ENCODE measurements at regions not wholly inside any gene's neighbourhood (a gene's known extent, or its start where the extent isn't known, plus 50 kb on each side); places are given as distances from the start of the nearest gene placed in this dataset.

DNA sequence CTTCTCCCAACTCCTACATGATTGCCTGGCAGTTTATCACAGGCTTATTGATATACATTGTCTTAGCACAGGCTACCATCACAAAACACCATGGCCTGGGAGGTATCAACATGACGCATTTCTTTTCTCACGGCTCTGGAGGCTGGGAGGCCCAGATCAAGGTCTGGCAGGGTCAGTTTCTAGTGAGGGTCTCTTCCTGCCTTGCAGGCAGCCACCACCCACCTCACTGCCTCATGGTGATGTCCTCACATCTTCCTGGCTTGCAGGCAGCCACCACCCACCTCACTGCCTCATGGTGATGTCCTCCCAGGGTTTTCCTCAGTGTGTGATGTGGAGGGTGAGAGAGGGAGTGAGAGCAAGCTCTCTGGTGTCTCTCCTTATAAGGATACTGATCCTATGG, 599.3 kb upstream of the MKI67 start:
- DNase-seq, result no peak

DNA sequence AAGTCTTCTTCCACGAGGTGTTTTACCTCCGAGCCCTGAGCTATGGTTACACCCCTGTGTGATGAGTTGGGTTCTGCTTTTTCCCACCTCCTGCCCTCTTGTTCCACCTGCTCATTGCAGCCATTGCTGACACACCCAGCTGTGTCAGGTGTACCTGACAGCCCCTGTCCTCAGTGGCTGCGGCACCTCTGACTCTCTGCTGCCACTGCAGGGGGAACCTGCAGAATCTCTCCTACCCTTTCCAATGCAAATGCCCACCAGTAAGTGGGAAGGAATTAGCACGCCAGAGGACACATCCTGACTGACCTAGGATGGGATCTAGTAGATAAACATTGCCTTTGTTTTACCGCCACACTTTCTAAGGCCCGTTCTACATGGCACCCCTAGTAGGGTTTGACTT, 600.9 kb upstream of the MKI67 start:
- DNase-seq, result no peak

DNA sequence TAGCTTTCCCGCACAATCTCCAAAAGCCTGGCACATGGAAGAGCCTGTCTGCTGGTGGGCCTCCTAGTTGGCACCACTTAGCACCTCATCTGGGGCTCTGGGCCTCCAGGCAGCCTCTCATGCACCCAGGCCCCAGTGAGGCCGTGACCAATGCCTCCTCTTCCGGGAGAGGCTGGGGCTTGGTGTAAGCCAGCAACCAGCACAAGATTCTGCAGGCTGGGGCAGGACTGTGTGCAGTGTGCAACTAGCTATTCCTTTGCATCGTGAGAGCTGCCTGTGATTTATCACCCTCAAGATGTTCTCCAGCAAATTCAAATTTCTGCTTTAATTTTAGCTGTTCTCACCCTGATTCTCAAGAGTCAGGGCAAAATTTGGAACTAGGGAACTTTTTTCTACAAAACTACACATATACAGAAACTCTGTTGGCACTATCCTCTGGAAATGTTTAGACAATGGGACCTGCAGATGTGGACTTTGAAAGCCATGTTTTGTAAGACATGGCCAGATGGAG, 603.7 kb upstream of the MKI67 start:
- no peak for DNase-seq

DNA sequence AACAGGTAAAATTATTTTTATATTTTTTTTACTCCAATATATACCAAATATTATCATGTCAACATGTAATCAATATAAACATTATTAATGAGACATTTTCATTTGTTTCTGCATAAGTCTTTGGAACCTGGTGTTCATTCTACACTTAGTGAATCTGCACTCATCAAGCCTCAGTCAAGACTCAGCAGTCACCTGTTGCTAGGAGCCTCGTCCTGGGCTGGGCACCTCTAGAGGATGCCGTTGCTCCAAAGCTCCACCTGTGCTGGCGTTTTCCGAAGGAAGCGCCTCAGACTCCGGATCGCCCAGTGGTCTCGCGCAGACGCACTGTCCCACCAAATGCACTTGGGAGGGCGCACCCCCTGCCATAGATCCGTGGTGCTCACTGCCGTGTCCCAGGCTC, 604.7 kb upstream of the MKI67 start:
- no peak for DNase-seq

DNA sequence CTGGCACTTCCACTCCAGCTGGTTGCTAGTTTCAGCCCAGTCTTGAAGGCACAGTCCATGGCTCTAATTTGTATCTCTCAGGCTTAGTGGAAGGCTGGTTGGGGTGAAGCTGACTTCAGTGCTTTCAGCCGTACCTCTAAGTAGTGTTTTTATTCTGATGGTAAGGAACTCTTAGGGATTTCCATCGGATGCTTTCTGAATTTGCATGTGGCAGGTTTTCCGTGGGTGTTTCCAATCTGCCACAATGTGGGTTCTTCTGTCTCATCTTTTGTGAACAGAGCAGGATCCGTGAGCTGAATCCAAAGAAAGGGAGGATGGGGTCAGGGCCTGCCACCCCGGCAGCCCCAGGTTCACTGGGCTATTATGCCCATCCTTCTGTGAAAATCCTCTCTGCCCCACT, 607.9 kb upstream of the MKI67 start:
- no peak for DNase-seq

DNA sequence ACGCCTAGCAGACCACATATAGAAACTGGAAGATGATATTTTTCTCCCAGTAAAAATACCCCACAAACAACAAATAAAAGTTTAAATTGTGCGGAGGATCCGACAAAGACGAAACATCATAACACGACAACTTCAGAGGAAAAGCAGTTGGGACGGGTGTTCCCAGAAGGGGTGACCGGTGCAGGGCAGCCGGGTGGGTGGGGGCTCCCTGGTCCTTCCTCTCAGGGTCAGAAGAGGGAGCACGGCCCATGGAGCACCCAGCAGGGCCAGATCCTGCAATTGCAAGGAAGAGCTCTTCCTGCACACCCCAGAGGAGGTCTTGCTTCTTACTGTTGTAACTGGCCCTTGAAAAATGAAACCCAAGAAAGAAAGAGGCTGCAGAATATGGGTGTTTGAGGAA, 608.5 kb upstream of the MKI67 start:
- no peak for DNase-seq

DNA sequence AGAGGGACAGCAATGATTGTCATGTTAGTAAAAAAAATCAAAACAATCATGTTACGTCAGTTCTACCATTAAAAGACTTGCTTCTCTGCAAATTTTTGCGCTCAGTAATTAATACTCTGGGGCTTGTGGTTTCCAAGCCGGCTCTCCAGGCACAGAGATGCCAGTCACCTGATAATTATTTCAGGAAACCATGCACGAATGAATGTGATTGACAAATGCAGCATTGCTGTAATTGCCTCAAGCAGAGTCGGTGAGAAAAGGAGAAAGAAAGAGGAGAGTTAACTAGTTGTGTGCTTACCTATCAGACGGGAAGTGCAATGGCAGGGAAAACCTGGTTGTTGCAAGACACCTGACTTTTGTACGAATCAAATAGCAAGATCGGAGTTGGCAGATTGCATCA, 609.8 kb upstream of the MKI67 start:
- no peak for DNase-seq

DNA sequence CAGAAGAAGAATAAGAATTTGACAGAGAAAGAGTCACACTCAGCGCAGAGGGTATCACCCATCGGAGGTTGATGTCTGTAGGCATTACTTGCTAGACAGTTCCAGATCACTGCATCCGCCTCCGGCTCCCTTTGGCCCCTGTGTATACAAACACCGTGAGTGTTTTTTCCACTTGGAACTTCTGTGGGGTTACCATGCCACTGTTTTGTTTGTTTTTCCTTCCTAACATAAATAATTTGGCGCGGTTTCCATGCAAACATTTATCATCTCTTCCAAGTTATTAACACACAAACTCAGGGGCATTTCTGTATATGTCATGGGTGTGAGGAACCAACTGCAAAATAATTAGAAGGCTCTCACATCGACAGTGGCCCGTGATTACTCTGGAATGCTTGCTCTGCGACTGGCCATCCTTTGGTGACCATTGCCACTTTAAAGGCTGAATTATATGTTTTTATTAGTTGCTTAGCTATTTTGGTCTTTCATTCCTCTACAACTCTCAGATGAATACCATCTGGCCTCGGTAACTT, 612.2 kb upstream of the MKI67 start:
- DNase-seq, result no peak

DNA sequence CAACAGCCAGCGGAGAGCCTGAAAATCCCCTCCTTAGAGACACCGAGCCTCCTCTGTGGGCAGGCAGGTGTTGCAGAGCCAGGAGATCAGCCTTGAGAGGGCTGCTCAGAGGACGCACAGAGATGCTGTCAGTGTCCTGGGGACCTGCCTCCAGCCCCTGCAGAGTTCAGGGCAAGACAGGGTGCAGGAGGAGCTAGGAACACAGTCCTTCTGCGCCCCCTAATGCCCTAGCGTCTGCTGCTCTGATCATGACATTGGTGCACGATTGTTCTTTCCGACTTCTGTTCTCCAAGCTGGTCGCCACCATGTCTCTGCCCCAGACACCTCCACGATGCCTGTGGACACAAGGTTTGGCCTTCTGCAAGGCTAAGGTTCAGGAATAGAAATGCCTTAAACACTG, 613.7 kb upstream of the MKI67 start:
- no peak for DNase-seq

DNA sequence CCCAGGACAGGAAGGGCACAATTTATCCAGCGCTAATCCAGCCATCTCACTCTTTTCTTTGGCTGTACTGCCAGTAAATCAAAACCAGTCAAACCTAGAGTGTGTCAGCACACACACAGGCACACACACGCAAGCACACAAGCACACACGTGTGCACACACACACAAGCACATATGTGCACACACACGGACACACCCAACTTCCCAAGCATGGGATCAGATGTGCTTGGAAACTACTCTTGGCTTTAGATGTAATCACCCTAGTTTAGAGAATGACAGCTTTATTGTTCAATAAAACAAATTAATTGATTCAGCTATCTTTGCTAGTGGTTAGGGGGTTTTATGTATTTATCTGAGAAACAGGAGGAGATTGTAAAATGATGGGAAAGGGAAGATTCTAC, 615.0 kb upstream of the MKI67 start:
- no peak for DNase-seq

DNA sequence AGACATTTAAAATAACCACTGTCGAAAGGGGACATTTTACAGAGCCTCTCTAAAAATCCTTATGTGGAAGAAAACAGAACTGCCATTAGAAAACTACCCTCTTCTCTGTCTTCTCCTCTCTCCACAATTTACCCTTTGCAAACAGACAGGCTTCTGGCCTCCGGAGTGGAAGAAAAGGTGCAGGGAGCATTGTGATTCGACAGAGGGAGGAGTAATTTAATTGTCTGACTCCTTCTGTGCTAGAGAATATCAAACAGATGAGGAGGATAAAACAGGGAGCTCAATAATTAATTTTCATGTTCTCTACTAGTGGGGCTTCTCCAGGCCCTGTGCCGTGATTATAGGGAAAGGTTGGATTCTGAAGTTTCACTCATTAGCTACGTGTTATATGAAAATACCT, 615.5 kb upstream of the MKI67 start:
- DNase-seq, result no peak

DNA sequence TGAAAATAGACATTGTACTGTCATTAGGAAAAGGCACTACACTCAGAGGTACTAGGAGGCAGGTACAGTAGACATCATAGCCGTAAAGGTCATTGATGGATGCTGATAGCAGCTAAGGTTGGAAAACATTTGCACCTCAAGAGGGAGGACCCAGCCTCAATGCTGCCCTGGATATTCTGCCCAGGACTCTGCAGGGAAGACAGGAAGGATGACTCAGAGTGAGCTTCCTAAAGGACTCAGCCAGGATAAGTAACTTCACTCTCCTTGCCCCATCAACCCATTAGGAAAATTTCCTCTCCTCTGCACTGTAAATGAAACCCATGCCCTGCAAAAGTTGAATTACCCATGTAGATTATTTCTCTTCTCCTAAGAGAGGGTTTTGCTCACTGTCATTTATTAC, 617.9 kb upstream of the MKI67 start:
- no peak for DNase-seq

DNA sequence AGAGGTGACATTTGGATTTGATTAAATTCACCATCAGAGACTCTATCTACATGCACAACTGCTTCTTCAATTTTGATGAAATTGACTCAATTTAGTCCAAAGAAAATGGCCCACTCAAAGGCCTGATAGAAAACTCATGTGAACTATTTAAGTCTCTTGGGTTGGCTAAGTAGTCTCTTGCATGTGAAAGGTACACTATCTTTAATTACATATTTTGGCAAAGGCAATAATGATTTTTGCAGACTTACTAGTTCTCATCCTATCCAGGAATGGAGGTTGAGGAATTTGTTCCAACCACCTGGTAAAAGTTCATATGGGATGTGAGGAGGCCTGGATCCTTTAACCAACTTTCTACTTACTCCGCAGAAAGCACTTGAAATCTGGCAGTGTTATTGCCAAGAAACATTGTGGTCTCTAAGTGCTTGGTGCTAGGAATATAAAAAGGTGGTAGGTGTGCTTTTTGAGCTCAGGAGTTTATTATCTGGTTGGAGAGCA, 618.6 kb upstream of the MKI67 start:
- DNase-seq, result no peak

DNA sequence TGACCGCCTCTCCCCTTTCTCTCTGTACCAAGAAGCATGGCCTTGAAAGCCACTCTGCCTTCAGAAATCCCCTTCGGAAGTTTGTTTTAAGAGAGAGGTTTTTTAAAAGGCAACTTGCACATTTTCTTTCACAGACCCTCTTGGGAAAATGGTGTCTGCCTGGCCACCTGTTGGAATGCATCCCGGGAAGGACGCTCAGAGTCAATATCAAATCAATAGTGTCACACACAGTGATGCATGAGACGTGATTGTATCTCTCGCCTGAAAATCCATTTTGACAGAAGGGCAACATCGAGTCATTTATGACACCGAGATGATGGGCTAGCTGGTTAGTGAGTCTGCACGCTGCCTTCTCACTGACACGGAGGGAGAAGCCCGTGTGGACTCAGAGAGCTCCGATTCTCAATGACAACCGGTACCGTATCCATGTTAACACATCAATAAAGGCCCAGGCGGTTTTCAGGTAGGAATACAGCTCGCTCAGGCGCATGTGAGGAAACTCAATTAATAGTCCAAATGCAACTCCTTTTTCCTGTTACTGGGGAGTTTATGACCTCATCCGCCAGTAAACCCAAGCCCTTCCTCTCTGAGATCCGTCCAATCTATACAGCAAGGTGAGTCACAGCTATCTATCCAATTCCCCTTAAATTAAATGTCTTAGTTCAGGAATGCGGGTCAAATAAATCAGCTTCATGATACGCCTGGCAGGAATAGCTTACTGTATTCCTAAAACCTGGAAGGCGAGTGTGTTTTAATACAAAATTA, 621.5 kb upstream of the MKI67 start:
- no peak for DNase-seq

DNA sequence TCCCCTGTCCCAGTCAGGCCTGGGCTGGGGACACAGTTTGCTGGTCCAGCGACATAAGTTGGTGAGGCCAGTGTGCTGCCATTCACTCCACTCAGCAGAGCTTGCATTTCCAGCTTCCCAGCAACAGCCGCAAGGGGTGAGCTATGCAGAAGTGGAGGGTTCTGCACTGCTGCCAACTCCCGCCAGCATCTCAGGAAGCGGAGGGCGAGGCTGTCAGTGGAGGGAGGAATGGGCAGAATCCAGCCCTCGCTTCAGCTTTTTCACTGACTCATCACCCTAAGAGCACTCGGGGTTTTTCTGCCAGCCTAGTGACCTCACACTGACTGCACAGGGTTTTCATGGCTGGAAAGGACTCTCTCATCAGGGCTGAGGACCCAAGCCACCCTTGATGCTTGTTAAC, 625.1 kb upstream of the MKI67 start:
- DNase-seq, result peak; percentile 20

DNA sequence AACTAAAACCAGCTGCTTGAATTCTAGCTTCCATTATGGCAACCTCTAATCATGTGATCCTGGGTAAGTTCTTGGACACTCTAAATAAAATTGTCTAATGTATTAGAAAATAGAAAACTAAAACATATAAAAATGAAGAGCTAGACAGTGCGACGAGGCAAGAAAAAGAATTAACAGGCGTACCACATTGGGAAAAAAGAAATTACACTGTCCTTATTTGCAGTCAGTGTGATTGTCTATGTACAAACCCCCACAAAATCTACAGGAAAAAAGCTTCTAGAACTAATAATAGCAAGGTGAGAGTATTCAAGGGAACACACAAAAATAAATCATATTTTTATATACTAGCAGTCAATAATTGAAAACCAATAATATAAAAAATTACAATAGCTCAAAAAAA, 625.6 kb upstream of the MKI67 start:
- no peak for DNase-seq

DNA sequence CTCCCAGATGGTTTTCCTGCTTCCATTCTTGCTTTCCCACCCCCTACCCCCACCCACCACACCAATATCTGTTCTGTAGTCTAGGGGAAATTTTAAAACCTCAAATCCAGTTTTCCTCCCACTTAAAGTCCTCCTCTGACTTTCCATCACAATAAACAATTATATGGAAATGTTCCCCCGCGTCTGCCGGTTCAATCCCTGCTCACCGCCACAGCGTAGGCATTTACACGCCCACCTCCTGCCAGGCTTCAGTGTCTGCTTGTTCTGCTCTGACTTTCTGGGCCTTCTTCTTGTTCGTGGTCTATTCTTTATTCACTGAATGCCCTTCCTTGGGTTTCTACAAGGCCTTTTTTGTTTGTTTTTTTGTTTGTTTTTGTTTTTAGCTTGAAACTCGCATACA, 633.0 kb upstream of the MKI67 start:
- DNase-seq, result no peak

DNA sequence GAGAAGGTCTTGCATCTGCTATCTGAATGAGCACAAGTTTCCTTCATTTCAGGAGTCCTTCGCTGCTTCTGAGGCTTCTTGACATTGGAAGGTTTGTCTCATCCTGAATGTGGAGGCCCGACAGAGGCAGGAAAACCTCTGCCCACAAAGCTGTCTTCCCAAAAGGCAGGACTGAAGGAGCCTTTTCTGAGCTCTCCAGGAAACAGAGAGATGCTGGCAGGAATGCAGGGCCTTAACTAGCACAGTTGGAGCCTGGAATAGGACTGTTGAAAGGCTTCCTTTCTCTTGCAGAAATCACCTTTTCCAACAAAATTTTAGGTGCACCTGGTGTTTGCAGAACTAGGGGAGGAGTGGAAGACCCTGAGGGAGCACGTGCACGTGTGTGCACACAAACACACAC, 637.4 kb upstream of the MKI67 start:
- DNase-seq, result no peak

DNA sequence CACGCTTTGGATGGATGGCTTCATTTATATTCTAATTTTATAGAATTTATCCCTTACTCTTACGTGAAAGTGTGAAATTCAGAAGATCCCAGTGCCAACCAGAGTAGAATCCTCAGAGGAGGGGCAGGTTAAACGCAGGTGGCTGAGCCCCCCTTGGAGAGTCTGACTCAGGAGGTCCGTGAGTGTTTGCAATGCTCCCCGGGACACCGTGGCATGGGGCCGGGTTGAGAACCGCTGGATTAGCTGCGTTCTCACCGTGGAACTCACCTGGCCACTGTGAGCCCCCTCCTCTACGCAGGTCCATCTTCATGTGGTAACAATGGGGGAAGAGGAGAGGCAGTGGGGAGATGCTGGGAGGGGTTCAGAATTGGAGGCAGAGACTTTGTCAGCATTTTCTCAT, 638.0 kb upstream of the MKI67 start:
- no peak for DNase-seq

DNA sequence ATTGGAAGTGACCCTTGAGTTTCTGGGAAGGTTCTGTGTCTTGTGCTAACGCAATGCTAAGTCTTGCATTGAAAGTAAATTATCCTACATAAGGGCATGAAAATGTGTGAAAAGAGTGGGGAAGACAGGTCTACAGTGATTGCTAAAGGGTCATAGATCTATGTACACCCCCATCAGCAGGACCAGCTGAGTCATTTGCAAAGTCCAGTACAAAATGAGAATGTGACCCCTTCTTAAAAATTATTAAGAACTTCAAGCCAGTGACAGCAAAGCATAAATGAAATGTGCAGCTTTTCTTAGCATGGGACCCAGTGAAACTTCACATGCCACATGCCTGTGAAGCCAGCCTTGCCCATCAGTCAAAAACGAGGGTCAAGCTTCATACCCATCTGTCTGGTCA, 640.7 kb upstream of the MKI67 start:
- DNase-seq, result no peak

DNA sequence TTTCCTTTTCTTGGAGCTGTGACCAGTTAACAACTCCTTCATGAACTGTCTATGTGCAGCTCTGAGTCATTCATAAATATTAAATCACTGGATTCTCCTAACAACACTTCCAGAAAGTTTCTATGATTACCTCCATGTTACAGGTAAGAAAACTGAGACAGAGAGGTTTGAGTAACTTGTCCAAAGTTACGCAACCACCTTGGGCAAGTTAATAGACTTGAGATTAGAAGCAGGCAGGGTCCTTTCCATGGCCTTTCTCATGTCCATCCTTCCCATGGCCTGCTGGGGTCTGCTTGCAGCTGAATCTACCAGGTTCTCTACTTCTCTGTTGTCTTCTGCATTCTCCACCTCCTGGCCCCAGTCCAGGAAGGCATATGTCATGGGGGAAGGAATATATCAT, 648.8 kb upstream of the MKI67 start:
- no peak for DNase-seq

DNA sequence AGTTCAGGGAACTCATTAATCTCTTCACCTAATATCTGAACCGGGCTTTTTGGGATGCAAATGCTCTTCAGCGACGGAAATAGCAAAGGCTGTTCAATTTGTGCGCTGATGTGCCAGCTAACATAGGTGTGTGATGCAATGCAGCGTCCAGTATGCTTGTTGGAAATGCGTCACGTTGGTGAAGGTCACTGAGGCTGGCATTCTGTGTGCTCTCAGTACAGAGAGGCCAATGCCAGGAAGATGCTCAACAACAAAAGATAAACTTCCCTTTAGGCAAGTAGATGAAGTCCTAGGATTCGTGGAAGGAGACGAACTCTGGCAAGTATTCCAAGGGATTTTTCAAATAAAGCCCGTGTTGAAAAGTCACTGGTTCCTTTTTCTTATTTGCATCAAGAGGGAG, 649.5 kb upstream of the MKI67 start:
- DNase-seq, result no peak

DNA sequence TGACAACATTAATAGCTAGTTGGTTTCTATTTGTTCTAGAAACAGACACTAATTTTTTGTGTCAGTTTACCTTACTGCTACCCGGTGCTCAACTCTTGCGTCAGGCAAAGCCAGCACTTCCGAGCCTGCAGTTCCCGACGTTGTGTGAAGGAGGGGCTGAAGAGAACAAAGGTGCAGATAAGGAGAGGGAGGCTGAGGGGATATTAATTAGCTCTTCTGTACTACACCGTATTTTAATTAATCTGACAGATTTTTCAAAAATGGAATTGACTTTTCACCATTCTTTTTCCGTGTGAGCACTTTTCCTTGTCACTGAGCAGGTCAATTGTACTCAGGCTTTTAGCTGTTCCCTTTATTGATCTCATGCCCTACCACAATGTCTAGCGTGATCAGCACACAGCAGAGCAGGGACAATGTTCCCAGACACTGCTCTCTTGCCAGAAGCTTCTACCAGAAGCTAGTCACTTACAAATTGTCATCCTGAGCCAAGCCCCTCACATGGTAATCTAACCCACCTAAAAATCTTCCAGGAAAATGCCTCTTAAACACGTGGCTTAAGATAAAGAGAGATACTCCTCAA, 650.5 kb upstream of the MKI67 start:
- DNase-seq, result no peak

DNA sequence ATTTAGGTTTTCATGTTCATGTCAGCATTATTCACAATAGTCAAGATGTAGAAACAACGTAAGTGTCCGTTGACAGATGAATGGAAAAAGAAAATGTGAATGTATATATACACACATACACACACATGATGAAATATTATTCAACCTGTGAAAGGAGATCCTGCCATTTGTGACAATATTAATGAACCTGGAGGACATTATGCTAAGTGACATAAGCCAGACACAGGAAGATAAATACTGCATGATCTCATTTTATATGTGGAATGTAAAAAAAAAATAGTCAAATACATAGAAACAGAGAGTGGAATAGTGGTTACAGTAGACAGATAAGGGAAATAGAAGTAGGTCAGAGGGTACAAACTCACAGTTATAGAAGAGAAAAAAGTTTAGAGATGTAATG, 651.1 kb upstream of the MKI67 start:
- no peak for DNase-seq

DNA sequence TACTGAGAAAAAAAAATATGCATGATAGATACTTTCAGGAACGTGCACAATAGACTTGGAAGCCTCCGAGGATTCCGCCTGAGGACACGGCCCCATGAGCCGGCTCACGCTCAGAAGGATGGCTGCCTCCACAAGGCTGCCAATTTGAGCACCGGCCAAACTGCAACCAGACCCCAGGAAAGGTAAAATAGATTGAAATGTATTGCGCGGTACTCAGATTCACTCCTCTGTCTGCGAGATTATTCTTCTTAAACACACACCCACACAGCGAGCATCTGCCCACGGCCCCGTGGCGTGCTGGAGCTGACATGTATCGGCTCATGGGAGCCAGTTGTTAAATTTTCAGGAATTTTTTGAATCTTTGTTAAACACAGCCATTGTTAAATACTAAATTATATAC, 653.2 kb upstream of the MKI67 start:
- DNase-seq, result no peak
